HCT116 (cell line): ENCODE measurements at regions not wholly inside any gene's neighbourhood (a gene's known extent, or its start where the extent isn't known, plus 50 kb on each side); places are given as distances from the start of the nearest gene placed in this dataset.

Experiments
- ATF3 ChIP-seq: IDR thresholded peaks from 2 replicates; pipeline ENCODE4 v1.6.1; 2012
- CBX3 ChIP-seq: IDR thresholded peaks from 2 replicates; pipeline ENCODE4 v1.6.1; 2012; ENCODE audit warnings: low read depth
- CEBPB ChIP-seq: IDR thresholded peaks from 2 replicates; pipeline ENCODE4 v1.6.1; 2012; ENCODE audit warnings: low read depth
- CTCF ChIP-seq, 3 experiments: fragments of 200-600 bp in 1 of 3; sonication (generic) in 1 of 3; IDR thresholded peaks in 2 of 3; conservative IDR thresholded peaks in 1 of 3; 2 replicates each; pipeline ENCODE4 v1.5.1; 2012 to 2017; ENCODE audit warnings: low read depth in 2 of 3, low read length in 2 of 3, antibody characterized with exemption in 1 of 3, borderline replicate concordance in 1 of 3, control low read depth in 1 of 3, mild to moderate bottlenecking in 1 of 3, mixed read lengths in 1 of 3, mixed run types in 1 of 3, moderate library complexity in 1 of 3; ENCODE audit not compliant: insufficient read depth in 1 of 3
- EGR1 ChIP-seq: IDR thresholded peaks from 2 replicates; pipeline ENCODE4 v1.6.1; 2012; ENCODE audit warnings: low read depth
- JUND ChIP-seq: IDR thresholded peaks from 2 replicates; pipeline ENCODE4 v1.6.1; 2012
- POLR2A ChIP-seq: IDR thresholded peaks from 2 replicates; pipeline ENCODE4 v1.7.0; 2011; ENCODE audit warnings: borderline replicate concordance; ENCODE audit not compliant: insufficient read depth, insufficient read length; ENCODE audit errors: extremely low read depth
- POLR2AphosphoS5 ChIP-seq: IDR thresholded peaks from 2 replicates; pipeline ENCODE4 v1.6.1; 2011; ENCODE audit warnings: mild to moderate bottlenecking, low read depth, low read length, moderate library complexity
- RAD21 ChIP-seq: IDR thresholded peaks from 2 replicates; pipeline ENCODE4 v1.6.1; 2012; ENCODE audit warnings: low read depth, mild to moderate bottlenecking
- SIN3A ChIP-seq: IDR thresholded peaks from 2 replicates; pipeline ENCODE4 v1.6.1; 2012; ENCODE audit warnings: low read depth
- SP1 ChIP-seq: IDR thresholded peaks from 2 replicates; pipeline ENCODE4 v1.6.1; 2012; ENCODE audit warnings: low read depth
- TCF7L2 ChIP-seq: IDR thresholded peaks from 2 replicates; pipeline ENCODE4 v1.7.0; 2011; ENCODE audit warnings: borderline replicate concordance, inconsistent platforms; ENCODE audit not compliant: insufficient read depth, insufficient read length; ENCODE audit errors: extremely low read depth
- ZBTB33 ChIP-seq: IDR thresholded peaks from 2 replicates; pipeline ENCODE4 v1.6.1; 2011; ENCODE audit warnings: mild to moderate bottlenecking, low read length, moderate library complexity; ENCODE audit not compliant: insufficient replicate concordance; ENCODE audit errors: extremely low read depth

- TF ChIP-seq RAD21 (no peak), CTCF (IDR thresholded peaks at IDR 0.05 in 2 of 3, conservative IDR thresholded peaks at IDR 0.05 in 1 of 3; ENCODE audit: borderline replicate concordance in 1 of 3, insufficient read depth in 1 of 3, low read depth in 2 of 3, low read length in 2 of 3) (no peak), EGR1 (no peak), CBX3 (no peak), POLR2AphosphoS5 (no peak), CEBPB (no peak), POLR2A (no peak), SIN3A (no peak), TCF7L2 (no peak), ATF3 (no peak), SP1 (no peak), JUND (no peak), ZBTB33 (no peak)
These were observed 254.9 kb downstream of the PLK2 start for GRCh38 chr5:58204966-58205365.
